T-helper 17 cell (primary cell): ENCODE measurements at regions not wholly inside any gene's neighbourhood (a gene's known extent, or its start where the extent isn't known, plus 50 kb on each side); places are given as distances from the start of the nearest gene placed in this dataset.

Experiments used
- ATAC-seq: fragments of 150-1000 bp; cut with Tn5 transposase; 2 replicates; pipeline ENCODE4 v1.10.0; 2021; ENCODE audit warnings: mild to moderate bottlenecking, moderate library complexity
- DNase-seq, 3 donors: peaks; one replicate each; pipeline versions ENCODE4 v3.0.0 to v3.0.0-alpha.2; 2020 to 2021
- H3K9me3 ChIP-seq: one replicate; pipeline ENCODE4 v1.7.0; 2013; ENCODE audit warnings: low read length, mild to moderate bottlenecking; ENCODE audit not compliant: control insufficient read depth, poor library complexity, severe bottlenecking
- H3K27ac Mint-ChIP-seq: one replicate; pipeline ENCODE4 v1.8.0; 2022; ENCODE audit warnings: mild to moderate bottlenecking, moderate library complexity, mixed read lengths
- H3K27me3 Mint-ChIP-seq: one replicate; pipeline ENCODE4 v1.8.0; 2022; ENCODE audit warnings: mixed read lengths
- H3K36me3 Mint-ChIP-seq: one replicate; pipeline ENCODE4 v1.8.0; 2022; ENCODE audit warnings: low read depth, mixed read lengths
- H3K4me1 Mint-ChIP-seq: one replicate; pipeline ENCODE4 v1.8.0; 2022; ENCODE audit warnings: mild to moderate bottlenecking, mixed read lengths
- H3K4me3 Mint-ChIP-seq: one replicate; pipeline ENCODE4 v1.8.0; 2022; ENCODE audit warnings: mild to moderate bottlenecking, moderate library complexity, mixed read lengths

GRCh38 chr9:36728651-36729520, 156.2 kb downstream of the MELK start:
- DNase-seq (peak; percentile 45 to 52 (median 48)), ATAC-seq (peak; percentile 63)
- Mint-ChIP-seq H3K27ac (no peak overlapping the region), H3K4me3 (no peak overlapping the region), H3K4me1 (peaks cover 2% of the 10 kb centered on the region), H3K36me3 (no peaks in the 10 kb centered on the region), H3K27me3 (peaks cover under 1% of the 10 kb centered on the region)
- no peaks in the 10 kb centered on the region for H3K9me3 ChIP-seq

GRCh38 chr9:36729906-36730305, 157.2 kb downstream of the MELK start:
- Mint-ChIP-seq H3K27ac (no peak overlapping the region), H3K4me1 (peaks cover 2% of the 10 kb centered on the region), H3K27me3 (no peaks in the 10 kb centered on the region), H3K36me3 (no peaks in the 10 kb centered on the region), H3K4me3 (no peak overlapping the region)
- DNase-seq = no peak
- H3K9me3 ChIP-seq = no peaks in the 10 kb centered on the region
- ATAC-seq = no peak

DNA sequence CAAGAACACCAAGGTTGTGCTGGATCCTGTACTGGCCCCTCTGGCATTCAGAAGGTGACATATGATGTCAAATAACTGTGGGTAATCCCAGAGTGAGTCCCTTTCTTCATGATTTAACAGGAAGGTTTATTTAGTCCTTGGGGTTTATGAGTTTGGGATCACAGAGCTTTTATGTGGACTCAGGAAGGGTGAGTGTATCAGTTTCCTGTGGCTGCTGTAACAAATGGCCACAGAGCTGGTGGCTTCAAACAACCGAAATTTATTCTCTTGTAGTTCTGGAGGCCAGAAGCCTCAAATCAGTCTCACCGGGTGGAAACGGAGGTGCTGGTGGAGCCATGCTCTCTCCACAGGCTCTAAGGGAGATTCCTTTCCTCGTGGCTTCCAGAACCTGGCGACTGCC, 157.7 kb downstream of the MELK start:
- no peak overlapping the region for H3K4me3 Mint-ChIP-seq
- ATAC-seq = no peak

GRCh38 chr9:36731068-36731956, 158.6 kb downstream of the MELK start:
- no peak for ATAC-seq
- peaks cover 2% of the 10 kb centered on the region for H3K4me1 Mint-ChIP-seq
- no peak for DNase-seq
- no peaks in the 10 kb centered on the region for H3K27me3 Mint-ChIP-seq
- no peaks in the 10 kb centered on the region for H3K36me3 Mint-ChIP-seq
- no peak overlapping the region for H3K4me3 Mint-ChIP-seq
- H3K27ac Mint-ChIP-seq = peak overlapping the region; percentile 11
- H3K9me3 ChIP-seq = no peaks in the 10 kb centered on the region

More for the DNA sequence above, 157.7 kb downstream of the MELK start:
- Mint-ChIP-seq H3K27me3 (no peaks in the 10 kb centered on the region), H3K4me1 (peaks cover 2% of the 10 kb centered on the region), H3K27ac (no peak overlapping the region), H3K36me3 (no peaks in the 10 kb centered on the region)
- no peak for DNase-seq
- no peaks in the 10 kb centered on the region for H3K9me3 ChIP-seq

DNA sequence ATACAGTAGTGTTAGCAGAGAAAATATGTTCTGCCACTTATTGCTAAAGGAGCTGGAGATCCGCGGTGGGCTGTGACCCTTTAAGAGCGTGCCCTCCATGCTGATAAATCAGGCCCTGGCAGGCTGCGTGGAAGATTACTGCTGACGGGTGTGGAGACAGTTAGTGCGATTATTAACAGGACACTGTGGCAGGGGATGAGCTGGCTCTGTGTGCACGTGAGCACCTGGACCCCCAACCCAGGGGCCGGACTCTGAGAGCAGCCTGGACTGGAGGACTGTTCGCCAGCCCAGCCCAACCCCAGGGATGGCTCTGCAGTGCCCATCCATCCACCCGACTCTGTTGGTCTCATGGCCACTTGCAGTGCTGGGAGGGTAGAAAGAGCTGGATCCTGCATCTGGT, 162.0 kb downstream of the MELK start:
- Mint-ChIP-seq H3K4me3 (no peak overlapping the region), H3K27ac (no peak overlapping the region), H3K4me1 (no peaks in the 10 kb centered on the region), H3K36me3 (no peaks in the 10 kb centered on the region), H3K27me3 (peaks cover 18% of the 10 kb centered on the region)
- DNase-seq = no peak
- ATAC-seq = no peak
- H3K9me3 ChIP-seq = no peaks in the 10 kb centered on the region

DNA sequence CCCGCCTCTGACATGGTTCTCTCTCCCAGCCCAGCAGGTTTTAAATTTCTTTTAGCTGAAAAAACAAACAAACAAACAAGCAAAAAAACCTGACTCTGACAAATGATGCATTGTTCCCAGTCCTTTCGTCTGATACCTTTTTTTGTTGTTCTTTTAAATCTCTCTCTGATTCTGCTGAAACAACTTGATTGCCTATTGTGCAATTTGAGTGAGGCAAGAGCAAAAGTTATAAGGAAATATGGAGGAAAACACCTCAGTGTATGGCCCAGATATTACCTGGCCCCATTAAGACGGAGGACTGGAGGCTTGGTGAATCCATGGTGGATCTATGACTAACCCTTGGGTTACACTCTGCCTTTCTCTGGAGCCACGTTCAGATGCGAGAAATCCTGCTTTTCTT, 164.0 kb downstream of the MELK start:
- peaks cover 37% of the 10 kb centered on the region for H3K27me3 Mint-ChIP-seq
- H3K36me3 Mint-ChIP-seq = peaks cover 8% of the 10 kb centered on the region
- no peak for ATAC-seq
- H3K27ac Mint-ChIP-seq = no peak overlapping the region
- no peak for DNase-seq
- H3K4me3 Mint-ChIP-seq = no peak overlapping the region
- no peaks in the 10 kb centered on the region for H3K9me3 ChIP-seq
- peaks cover 4% of the 10 kb centered on the region for H3K4me1 Mint-ChIP-seq

GRCh38 chr9:36738318-36738976, 165.8 kb downstream of the MELK start:
- peaks cover 10% of the 10 kb centered on the region for H3K36me3 Mint-ChIP-seq
- H3K27ac Mint-ChIP-seq = no peak overlapping the region
- H3K4me3 Mint-ChIP-seq = no peak overlapping the region
- ATAC-seq (no peak), DNase-seq (no peak)
- peaks cover 4% of the 10 kb centered on the region for H3K4me1 Mint-ChIP-seq
- no peaks in the 10 kb centered on the region for H3K9me3 ChIP-seq
- H3K27me3 Mint-ChIP-seq = peaks cover 55% of the 10 kb centered on the region

GRCh38 chr9:36739373-36740116, 166.8 kb downstream of the MELK start:
- H3K4me1 Mint-ChIP-seq = peaks cover 4% of the 10 kb centered on the region
- no peak for ATAC-seq
- no peak overlapping the region for H3K27ac Mint-ChIP-seq
- H3K36me3 Mint-ChIP-seq = peaks cover 10% of the 10 kb centered on the region
- H3K9me3 ChIP-seq = no peaks in the 10 kb centered on the region
- DNase-seq = no peak
- H3K27me3 Mint-ChIP-seq = peaks cover 61% of the 10 kb centered on the region
- peak overlapping the region; percentile 73 for H3K4me3 Mint-ChIP-seq

GRCh38 chr9:36742264-36742663, 169.6 kb downstream of the MELK start:
- peaks cover 13% of the 10 kb centered on the region for H3K36me3 Mint-ChIP-seq
- H3K9me3 ChIP-seq = no peaks in the 10 kb centered on the region
- H3K4me3 Mint-ChIP-seq = no peak overlapping the region
- peaks cover 79% of the 10 kb centered on the region for H3K27me3 Mint-ChIP-seq
- ATAC-seq = no peak
- DNase-seq = no peak
- H3K27ac Mint-ChIP-seq = no peak overlapping the region
- peaks cover 4% of the 10 kb centered on the region for H3K4me1 Mint-ChIP-seq

- Mint-ChIP-seq H3K36me3 (peaks cover 13% of the 10 kb centered on the region), H3K4me3 (no peak overlapping the region), H3K27ac (no peak overlapping the region), H3K4me1 (peaks cover 4% of the 10 kb centered on the region), H3K27me3 (peaks cover 90% of the 10 kb centered on the region)
- no peaks in the 10 kb centered on the region for H3K9me3 ChIP-seq
- DNase-seq (no peak), ATAC-seq (no peak)
Observed at GRCh38 chr9:36744678-36745077, 172.0 kb downstream of the MELK start.

DNA sequence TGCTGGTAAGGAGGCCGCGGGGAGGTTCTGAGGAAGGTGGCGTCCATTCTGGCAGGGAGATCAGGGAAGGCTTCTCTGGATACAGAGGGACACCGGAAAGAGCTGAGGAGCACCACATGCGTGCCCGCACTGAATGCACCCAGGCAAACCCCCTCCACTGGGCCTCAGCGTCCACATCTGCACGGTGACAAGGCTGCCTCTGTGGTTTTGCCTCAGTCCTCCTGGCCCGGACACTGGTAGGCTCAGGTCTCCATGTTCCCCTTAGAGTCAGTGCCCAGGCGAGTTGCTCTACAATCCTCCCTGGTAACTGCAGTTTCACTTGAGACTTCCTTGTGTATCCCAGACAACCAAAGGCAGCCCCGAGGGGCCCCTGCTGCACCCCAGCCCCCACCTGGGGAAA, 173.3 kb downstream of the MELK start:
- H3K36me3 Mint-ChIP-seq = peaks cover 10% of the 10 kb centered on the region
- DNase-seq = no peak
- no peak overlapping the region for H3K27ac Mint-ChIP-seq
- ATAC-seq = no peak
- H3K27me3 Mint-ChIP-seq = peaks cover 90% of the 10 kb centered on the region
- peaks cover 2% of the 10 kb centered on the region for H3K4me1 Mint-ChIP-seq
- H3K4me3 Mint-ChIP-seq = no peak overlapping the region
- no peaks in the 10 kb centered on the region for H3K9me3 ChIP-seq

GRCh38 chr9:36746415-36746814, 173.7 kb downstream of the MELK start:
- Mint-ChIP-seq H3K27me3 (peaks cover 90% of the 10 kb centered on the region), H3K27ac (no peak overlapping the region), H3K4me1 (peaks cover 2% of the 10 kb centered on the region), H3K4me3 (no peak overlapping the region), H3K36me3 (peaks cover 6% of the 10 kb centered on the region)
- ATAC-seq (no peak), DNase-seq (no peak)
- no peaks in the 10 kb centered on the region for H3K9me3 ChIP-seq
